SKM-1 (cell line): ENCODE measurements at regions not wholly inside any gene's neighbourhood (a gene's known extent, or its start where the extent isn't known, plus 50 kb on each side); places are given as distances from the start of the nearest gene placed in this dataset.

Source experiments
- DNase-seq: peaks from one replicate; lab custom pipeline; 2025; ENCODE audit not compliant: unreplicated experiment; lab: John Stamatoyannopoulos, UW

DNA sequence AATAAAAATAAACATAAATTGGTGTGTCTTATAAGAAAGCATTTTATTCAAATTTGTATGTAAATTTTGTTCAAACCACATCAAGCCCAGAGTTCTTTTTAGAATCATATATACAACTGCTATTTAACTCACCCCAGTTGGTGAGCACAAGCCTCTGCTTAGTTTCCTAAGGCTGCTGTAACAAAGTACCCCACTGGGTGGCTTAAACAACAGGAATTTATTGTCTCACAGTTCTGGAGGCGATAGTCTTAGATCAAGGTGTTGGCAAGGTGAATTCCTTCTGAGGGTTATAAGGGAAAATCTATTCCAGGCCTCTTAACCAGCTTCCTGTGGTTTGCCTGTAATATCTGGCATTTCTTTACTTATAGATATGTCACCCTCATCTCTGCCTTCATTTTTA, 1133.5 kb downstream of the OLFM4 start:
- no peak for DNase-seq

DNA sequence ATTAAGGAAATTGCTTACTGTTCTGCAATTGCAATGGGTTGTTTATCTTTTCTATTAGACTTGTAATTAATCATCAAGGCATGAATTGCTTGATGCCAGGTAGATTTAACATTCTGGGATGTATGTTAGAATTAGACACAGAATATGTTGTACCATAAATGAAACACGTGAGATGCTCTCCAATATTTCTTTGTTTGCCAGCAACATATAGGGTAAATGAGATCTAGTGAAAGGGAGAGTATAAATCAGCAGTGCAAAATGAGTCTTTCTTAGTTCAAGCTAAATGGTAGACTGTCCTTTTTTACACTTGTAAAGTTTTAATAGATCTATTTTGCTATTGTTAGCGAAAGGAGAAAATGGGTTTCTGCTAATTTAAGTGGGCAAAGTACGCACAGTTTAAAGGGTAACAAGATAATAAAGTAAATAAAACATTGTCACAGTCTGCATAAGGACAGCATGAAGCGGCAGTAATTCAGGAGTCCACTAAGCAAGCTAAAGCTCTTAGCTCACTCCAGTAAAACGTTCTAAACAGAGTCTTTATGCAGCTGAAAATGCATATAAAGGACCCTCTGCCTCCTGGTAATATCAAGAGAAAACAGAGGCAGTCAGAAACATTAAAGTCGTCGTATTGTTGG, 1137.1 kb downstream of the OLFM4 start:
- no peak for DNase-seq

DNA sequence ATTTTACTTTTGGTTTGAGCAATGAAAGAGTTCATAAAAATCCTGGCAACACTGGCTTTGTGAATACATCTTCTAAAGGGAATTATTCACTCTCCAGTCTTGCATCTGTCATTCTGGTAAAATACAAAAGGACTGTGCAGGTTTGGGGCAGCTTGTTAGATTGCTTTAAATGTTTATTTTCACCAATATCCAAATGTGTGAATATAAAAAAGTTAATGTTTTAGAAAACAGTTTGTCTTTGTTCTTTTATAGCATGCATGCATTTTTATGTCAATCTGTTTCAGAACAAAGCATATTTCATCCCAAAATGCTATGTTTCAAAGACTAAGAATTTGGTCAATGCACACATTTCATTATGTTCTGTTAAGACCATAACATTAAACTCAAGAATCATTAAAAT, 1145.4 kb downstream of the OLFM4 start:
- DNase-seq, result no peak

DNA sequence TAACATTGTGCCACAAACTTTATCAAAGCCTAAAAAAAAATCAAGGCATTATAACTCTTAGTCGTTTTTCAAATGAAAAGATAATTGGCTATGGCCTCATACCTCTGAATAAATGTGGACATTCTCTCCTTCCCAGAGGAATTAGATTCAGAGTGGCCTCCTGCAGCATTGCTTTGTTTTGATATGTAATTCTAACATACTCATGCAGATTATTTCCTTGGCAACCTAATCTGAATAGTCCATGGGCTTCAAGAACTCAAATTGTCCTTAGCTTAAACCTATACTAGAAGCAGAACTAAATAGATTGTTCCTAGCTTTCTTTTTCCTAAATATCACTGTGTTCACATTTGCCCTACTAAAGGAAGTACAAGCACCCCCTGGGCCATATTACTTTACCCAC, 1146.9 kb downstream of the OLFM4 start:
- no peak for DNase-seq

DNA sequence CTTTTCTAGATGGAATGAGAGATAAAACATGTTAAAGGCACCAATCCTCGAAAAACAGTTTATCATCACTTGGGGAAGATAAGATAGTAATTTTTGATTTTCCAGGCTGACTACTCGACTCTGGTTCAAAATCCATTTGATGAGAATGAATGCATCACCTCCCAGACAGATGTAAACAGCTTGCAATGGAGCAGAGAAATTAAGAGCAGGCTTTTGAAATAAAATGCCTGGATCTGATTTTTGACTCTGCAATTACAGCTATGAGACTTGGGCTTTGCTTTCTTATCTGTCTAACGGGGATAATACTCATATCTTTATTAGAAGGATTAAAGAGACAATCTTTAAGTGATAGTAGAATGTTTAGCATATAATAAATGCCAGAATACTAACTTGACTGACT, 1148.9 kb downstream of the OLFM4 start:
- DNase-seq, result no peak

DNA sequence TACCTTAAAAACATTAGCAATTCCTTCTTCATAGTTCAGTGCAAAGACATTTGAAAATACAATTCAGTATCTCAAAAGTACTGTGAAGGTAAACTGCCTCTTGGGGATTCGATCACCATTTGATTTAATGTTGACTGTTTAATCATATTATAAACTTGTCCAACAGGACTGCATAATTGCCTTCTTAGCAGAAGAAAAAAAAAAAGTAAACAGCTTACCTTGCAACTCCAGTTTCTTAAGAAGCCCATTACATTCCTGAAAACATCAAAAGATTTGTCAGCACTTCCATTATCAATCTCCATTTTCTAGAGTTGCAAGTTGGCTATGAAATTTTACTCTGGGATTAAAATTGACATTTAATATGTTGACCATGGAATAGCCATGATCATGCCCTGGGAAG, 1154.6 kb downstream of the OLFM4 start:
- DNase-seq, result no peak

DNA sequence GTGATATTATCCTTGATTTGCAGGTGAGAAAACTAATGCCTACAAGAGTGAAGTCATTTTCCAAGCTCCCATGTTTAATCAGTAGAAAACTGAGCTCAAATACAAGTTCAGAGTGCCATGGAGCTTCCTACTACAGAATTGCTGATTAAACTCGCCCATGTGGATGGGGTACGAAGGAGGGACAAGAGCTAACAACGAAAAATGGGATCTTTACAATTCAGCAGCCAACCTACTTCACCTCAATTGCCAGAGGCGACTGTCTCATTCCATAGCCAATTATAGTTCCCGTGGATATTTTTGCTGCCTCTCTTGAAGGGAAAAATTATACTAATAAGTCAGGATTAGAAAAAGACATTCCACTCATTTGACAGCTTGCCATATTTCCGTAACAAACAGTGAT, 1155.1 kb downstream of the OLFM4 start:
- no peak for DNase-seq

DNA sequence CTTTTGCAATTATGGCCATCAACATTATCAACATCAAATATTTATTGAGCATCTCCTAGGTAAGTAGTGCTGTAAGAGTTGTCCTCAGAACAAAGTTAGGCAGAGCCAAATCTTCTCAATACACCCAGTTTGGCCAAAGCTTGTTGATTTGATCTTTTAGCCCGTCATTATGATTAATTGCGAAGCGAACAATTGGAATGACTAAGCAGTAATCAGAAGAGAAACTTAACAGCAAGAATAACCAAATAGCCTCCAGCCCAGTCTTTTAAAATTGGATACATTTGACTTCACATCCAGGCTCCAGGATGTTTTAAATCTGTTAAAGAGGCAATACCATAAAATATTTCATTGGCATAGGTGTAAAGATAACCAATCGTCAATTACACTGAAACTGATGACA, 1156.0 kb downstream of the OLFM4 start:
- no peak for DNase-seq

DNA sequence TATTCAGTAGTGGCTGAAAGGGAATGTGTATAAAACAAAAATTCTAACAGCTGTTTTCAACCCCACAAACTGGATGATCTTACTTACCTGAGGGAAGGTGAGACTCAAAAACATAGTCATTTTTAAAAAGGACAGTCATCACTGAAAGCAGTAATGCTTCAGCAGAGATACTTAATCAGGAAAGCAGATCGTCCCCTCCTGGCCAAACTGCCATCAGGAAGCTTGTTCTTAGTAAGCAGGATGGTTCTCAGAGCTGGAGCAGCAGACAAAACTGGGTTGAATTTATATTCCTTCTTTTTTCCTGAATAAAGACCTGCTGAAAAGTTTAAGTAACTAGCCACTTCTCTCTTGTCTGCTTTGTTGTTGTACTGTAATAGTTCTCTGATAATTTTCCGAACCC, 1156.5 kb downstream of the OLFM4 start:
- no peak for DNase-seq

DNA sequence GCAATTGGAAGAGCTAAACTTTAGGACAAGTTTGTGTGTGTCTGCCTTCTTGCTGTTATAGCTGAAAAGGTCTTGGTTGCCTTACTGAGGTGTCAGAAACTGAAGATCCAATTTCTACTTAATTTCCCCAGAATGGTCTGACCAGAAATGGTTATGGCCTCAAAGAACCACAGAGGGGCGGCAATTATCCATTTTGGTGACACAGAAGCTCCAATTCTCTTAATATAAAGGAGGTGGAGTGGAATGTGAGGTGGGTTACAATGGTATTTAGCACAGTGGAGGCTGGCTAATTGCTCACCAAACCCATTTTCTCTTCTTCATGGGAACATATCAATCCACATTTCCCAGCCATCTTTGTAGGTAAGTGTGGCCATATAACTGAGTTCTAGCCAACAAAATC, 1157.2 kb downstream of the OLFM4 start:
- no peak for DNase-seq

DNA sequence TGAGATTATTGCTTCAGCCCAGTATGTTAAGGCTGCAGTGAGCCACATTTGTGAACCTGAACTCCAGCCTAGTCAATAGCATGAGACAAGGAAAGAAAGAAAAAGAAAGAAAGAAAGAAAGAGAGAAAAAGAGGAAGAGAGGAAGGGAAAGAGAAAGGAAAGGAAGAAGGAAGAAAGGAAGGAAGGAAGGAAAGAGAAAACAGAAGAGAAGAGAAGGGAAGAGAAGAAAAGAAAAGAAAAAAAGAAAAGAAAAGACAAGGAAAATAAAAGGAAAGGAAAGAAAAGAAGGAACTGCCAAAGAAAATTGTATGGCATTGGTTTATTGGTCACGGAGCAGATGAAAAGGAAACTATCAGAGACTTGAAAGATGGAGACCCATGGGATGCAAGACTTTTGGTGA, 1158.8 kb downstream of the OLFM4 start:
- DNase-seq, result no peak

DNA sequence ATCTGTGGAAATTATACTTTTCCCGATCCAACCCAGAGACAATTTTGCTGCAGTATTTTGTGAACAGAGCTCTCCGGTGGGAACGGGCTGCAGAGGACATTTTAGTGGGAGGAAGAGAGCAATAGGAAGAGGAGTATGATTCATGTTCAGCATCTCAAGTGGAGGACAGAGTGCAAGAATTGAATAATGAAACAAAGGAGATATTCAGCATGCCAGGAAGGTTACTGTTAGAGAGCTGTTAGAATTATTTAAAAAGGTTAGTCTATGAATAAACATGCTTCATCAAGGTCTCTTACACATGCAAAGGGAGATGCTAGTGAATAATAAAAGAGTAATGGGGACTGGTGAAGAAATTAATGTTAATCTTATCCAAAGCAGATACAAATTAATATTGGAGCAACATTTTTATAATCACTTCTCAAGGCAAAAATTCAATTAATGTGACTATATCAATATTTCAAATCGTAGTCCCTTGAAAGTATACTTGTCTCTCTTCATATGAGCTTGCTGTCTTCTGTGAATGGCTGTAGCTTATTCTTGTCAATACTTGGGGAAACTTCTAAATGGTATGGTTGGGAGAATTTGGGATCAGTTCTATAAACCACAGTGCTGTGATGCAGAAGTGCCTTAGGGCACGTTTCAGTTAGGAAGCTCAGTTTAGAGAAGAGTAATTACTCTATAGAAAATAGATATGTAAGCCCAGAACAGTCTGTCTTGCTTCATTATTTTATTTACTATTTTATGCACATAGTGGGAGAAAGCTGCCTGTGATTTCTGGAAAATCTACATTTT, 1165.8 kb downstream of the OLFM4 start:
- no peak for DNase-seq

DNA sequence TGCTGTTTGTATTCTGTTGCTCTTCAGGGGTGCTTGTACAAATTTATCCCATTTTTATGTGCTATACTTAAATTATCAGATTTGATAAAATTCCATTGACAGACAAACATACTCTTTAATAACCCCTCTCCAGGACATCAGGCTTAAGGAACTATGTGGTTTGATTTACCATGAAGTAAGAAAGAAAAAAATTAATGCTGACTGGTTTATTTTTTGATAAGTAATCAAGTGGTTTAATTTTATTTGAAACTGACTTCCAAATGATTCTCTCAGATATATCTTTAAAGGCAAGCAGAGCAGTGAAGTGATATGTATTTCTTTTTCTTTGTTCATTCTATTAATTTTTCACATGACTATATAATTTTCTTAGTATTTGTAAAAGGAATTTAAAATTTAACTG, 1168.1 kb downstream of the OLFM4 start:
- DNase-seq, result no peak

DNA sequence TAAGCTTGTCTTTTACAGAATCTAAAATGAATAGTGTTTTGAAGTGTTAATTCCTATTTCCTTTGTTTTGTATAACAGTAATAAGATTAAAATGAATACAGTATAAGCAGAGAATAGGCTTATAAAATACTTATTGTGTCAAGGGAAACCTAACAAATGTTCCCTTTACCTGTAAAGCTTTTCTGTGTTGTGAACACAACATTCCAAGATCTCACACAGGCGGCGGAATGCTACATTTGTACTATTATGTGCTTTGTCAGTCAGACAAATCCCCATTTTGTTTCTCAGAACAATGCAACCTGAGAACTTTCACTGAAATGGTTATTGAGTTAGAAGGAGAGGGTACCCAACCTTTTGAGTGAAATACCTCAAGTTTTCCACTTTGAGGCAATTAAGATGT, 1170.3 kb downstream of the OLFM4 start:
- no peak for DNase-seq

DNA sequence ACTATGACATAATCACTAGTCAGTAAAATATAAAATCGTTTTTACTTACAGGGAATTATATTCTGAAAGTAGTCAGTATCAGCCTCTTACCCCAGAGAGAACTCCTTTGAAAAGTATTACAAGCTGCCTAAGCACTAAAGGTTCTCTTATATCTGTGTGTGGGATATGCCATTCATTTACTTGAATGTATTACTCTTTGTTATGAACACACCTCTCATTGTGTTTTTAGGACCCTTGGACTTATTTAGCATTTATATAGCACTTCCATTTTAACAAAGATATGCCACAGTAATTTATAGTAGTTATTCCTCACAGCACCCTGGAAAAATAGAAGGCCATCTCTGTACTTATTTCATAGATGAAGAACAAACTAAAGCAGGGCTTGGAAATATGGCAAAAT, 1178.0 kb downstream of the OLFM4 start:
- DNase-seq, result no peak

DNA sequence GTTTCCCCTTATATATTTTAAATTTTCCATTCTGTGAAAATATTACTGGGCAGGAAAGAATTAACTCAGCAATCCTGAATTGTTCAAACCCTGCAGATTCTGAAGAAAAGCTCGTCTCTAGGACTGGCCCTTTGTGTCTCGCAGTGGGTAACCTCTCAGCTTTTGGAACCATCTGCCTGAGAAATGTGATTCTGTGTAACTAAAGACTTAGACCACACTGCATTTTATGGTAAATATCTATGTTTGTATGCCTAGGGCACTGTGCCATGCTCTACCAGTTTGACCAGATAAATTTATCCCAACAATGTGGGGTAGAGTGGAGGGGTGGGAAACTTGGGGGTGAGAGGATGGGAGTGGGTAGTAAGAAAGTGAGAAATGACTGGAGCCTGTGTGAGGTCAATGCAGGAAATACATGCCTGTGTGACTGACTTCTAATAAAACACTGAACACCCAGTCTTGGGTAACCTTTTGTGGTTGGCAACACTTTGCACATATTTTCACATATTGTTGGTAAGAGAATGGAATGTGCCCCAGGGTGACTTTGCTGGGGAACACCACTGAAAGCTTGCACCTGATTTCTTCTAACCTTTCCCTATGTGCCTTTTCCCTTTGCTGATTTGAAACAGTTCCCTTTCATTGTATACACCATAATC, 1181.9 kb downstream of the OLFM4 start:
- peak; percentile 2 for DNase-seq

DNA sequence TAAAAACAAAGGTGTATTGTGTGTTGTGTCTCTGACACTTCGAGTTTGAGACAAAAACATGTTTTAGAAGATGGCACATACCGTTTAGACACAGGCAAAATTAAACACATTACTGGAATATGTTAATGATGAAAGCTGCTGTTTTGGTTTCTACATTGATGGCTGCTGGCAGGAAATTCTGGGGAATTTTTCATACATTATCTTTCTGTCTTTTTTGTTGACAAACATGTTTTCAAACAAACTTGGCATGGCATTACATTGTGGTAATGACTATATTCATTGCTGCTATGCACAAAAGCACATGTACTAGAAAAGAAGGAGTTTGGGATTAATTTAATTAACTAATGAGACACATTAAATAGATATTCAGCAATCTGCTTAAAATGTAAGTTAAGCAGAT, 1187.6 kb downstream of the OLFM4 start:
- no peak for DNase-seq

DNA sequence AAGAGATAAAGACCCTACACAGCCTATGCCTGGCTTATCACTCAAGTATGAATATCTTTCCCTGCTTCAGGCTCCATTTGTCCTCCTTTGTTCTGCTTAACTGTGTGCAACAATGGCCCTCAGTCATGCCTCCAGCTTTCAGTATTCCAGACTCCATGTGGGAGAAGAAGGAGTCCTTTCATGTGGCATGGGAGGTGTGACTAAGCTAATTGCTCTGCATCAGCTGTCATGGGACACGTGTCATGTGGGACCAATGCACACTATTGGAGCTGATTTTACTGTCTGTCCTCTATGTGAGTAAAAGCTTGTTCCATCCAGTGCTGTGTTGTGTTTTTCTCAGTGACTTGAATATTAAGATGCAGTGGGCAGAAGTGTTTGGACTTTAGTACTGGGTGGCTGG, 1198.3 kb downstream of the OLFM4 start:
- DNase-seq, result no peak

DNA sequence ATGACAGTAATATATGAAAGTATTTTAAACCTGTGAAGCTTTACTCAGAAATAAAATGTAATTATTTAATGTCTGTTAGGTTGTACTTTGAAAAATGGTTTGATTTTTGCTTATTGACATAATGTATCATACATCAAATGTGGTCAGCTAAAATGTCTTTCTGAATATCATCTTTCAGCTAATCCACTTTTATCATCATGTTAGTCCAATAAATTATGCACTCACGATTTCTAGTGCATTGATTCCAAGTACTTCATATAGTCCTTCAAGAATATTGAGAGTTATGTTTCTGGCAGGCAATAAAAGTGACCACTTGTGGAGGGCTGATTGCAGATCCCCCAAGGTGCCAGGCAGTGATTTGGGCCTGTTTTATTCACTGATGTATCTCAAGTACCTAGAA, 1204.1 kb downstream of the OLFM4 start:
- no peak for DNase-seq

DNA sequence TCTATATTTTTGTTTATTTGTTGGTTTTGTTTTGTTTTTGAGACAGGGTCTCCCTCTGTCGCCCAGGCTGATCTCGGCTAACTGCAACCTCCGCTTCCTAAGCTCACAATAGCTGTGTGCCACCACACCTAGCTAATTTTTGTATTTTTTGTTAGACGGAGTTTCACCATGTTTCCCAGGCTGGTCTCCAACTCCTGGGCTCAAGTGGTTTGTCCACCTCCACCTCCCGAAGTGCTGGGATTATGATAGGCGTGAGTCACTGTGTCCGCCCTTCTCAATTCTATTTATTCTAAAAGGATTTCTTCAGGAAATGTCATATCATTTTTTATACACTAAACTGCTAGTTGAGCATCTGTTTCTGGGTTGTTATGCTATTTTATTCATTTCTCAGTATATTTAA, 1206.0 kb downstream of the OLFM4 start:
- no peak for DNase-seq

DNA sequence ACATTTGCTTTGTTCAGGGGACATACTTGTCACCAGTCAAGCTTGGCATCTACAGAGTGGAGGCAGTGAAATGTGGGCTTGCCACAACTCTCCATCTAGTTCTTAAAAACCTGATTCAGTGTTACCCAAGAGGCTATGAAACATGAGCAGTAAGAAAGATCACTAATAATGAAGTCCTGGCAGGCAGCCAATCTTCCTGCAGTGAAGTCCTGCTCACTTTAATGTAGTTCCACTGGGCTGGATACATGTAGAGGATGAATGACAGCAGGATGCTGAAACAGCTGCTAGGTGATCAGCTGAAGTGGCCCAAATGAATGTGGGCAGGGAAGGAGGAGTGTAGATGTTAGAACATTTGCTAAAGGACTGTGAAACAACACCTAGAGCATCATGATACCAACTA, 1213.1 kb downstream of the OLFM4 start:
- DNase-seq, result no peak

DNA sequence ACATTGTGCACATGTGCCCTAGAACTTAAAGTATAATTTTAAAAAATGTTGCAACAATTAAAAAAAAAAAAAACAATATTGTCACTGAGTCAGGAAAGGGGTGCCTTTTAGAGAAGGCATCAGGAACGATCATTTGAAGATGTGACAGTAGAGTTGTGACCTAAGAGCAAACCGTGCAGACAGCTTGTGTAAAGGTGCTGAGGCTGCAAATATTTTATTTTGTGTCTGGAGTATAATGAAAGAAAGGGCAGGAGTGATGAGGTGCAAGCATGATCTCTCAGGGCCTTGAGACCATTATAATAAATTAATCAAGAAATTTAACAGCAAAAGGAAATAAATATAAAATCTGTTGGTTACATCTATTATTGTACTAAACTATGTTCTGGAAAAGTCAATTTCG, 1219.7 kb downstream of the OLFM4 start:
- no peak for DNase-seq
